ENCODE measurements at regions not wholly inside any gene's neighbourhood (a gene's known extent, or its start where the extent isn't known, plus 50 kb on each side); places are given as distances from the start of the nearest gene placed in this dataset.

GRCh38 chr12:30046376-30046775 is 262.6 kb upstream of the TMTC1 start:
- Histone ChIP-seq H3K9me3 (no peaks in the 10 kb centered on the region), H3K27me3 (no peaks in the 10 kb centered on the region), H3K4me1 (peaks cover 4% of the 10 kb centered on the region; the same call in 1 of the 2 replicates), H3K36me3 (no peaks in the 10 kb centered on the region), H3K4me3 (ENCODE audit: low read depth, low read length) (no peak overlapping the region)
- DNase-seq, result no peak
- no peak for TF ChIP-seq CTCF (IDR thresholded peaks at IDR 0.05; ENCODE audit: low read depth, low read length)

- H3K36me3 ChIP-seq, result no peaks in the 10 kb centered on the region
- H3K9me3 ChIP-seq, result no peaks in the 10 kb centered on the region
- TF ChIP-seq CTCF (IDR thresholded peaks at IDR 0.05; ENCODE audit: low read depth, low read length), result no peak
- H3K4me1 ChIP-seq, result peaks cover 4% of the 10 kb centered on the region; the same call in 1 of the 2 replicates
- H3K4me3 ChIP-seq (ENCODE audit: low read depth, low read length), result no peak overlapping the region
- no peaks in the 10 kb centered on the region for H3K27me3 ChIP-seq
- DNase-seq, result no peak
Observed at GRCh38 chr12:30045171-30045570, 261.4 kb upstream of the TMTC1 start.

- Histone ChIP-seq H3K4me1 (peaks cover 4% of the 10 kb centered on the region; the same call in 1 of the 2 replicates), H3K9me3 (no peaks in the 10 kb centered on the region), H3K4me3 (ENCODE audit: low read depth, low read length) (no peak overlapping the region), H3K27me3 (no peaks in the 10 kb centered on the region), H3K36me3 (no peaks in the 10 kb centered on the region)
- DNase-seq, result no peak
- TF ChIP-seq CTCF (IDR thresholded peaks at IDR 0.05; ENCODE audit: low read depth, low read length), result no peak
Observed at GRCh38 chr12:30044206-30044605, 260.5 kb upstream of the TMTC1 start.

- no peak for TF ChIP-seq CTCF (IDR thresholded peaks at IDR 0.05; ENCODE audit: low read depth, low read length)
- Histone ChIP-seq H3K9me3 (no peaks in the 10 kb centered on the region), H3K36me3 (no peaks in the 10 kb centered on the region), H3K4me1 (peaks cover 4% of the 10 kb centered on the region; the same call in 1 of the 2 replicates), H3K27me3 (no peaks in the 10 kb centered on the region), H3K4me3 (ENCODE audit: low read depth, low read length) (no peak overlapping the region)
- no peak for DNase-seq
Observed at GRCh38 chr12:30043151-30043847, 259.6 kb upstream of the TMTC1 start.

GRCh38 chr12:30041096-30041495 is 257.4 kb upstream of the TMTC1 start:
- TF ChIP-seq CTCF (IDR thresholded peaks at IDR 0.05; ENCODE audit: low read depth, low read length), result no peak

GRCh38 chr12:30030693-30031374 is 247.1 kb upstream of the TMTC1 start:
- no peak overlapping the region for H3K4me3 ChIP-seq (ENCODE audit: low read depth, low read length)
- H3K4me1 ChIP-seq, result no peaks in the 10 kb centered on the region
- H3K36me3 ChIP-seq, result no peaks in the 10 kb centered on the region
- no peaks in the 10 kb centered on the region for H3K27me3 ChIP-seq
- H3K9me3 ChIP-seq, result no peaks in the 10 kb centered on the region
- no peak for DNase-seq
- no peak for TF ChIP-seq CTCF (IDR thresholded peaks at IDR 0.05; ENCODE audit: low read depth, low read length)

More at GRCh38 chr12:30041096-30041495, 257.4 kb upstream of the TMTC1 start:
- Histone ChIP-seq H3K9me3 (no peaks in the 10 kb centered on the region), H3K27me3 (no peaks in the 10 kb centered on the region), H3K4me1 (no peaks in the 10 kb centered on the region), H3K36me3 (no peaks in the 10 kb centered on the region), H3K4me3 (ENCODE audit: low read depth, low read length) (no peak overlapping the region)
- no peak for DNase-seq

All from BE2C (cell line).